ENCODE measurements at regions not wholly inside any gene's neighbourhood (a gene's known extent, or its start where the extent isn't known, plus 50 kb on each side); places are given as distances from the start of the nearest gene placed in this dataset.

DNA sequence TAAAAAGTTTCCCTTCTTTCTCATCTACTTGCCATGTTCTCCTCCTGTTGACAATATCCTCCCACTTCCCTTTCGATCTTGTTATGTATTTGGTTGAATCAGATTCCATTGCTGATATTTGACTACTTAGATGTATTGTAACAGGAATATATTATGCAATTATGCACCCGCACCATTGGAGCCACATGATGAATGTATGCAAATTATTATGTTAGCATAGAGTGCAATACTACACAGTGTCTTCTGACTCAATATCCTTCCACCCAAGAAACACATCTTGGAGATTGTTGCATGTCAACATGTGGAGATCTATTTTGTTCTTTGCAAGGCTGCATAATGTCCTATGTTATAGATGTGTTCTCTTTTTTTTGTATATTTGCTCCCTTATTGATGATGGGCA lies 219.2 kb upstream of the RBFOX1 start:
- TF ChIP-seq CTCF (conservative IDR thresholded peaks at IDR 0.05; ENCODE audit: low read depth, low read length), result no peak
- no peak for DNase-seq (ENCODE audit: low read depth)
- H3K4me3 ChIP-seq (ENCODE audit: low read depth, low read length), result no peak overlapping the region

- H3K4me3 ChIP-seq (ENCODE audit: low read depth, low read length), result no peak overlapping the region
- TF ChIP-seq CTCF (conservative IDR thresholded peaks at IDR 0.05; ENCODE audit: low read depth, low read length), result no peak
- DNase-seq (ENCODE audit: low read depth), result no peak
Observed at GRCh38 chr16:7111265-7111664, 221.4 kb upstream of the RBFOX1 start.

GRCh38 chr16:7107436-7107835 lies 225.2 kb upstream of the RBFOX1 start:
- DNase-seq (ENCODE audit: low read depth), result no peak
- TF ChIP-seq CTCF (conservative IDR thresholded peaks at IDR 0.05; ENCODE audit: low read depth, low read length), result no peak
- H3K4me3 ChIP-seq (ENCODE audit: low read depth, low read length), result no peak overlapping the region

- no peak for TF ChIP-seq CTCF (conservative IDR thresholded peaks at IDR 0.05; ENCODE audit: low read depth, low read length)
Observed at GRCh38 chr16:7103056-7103455, 229.6 kb upstream of the RBFOX1 start.

DNA sequence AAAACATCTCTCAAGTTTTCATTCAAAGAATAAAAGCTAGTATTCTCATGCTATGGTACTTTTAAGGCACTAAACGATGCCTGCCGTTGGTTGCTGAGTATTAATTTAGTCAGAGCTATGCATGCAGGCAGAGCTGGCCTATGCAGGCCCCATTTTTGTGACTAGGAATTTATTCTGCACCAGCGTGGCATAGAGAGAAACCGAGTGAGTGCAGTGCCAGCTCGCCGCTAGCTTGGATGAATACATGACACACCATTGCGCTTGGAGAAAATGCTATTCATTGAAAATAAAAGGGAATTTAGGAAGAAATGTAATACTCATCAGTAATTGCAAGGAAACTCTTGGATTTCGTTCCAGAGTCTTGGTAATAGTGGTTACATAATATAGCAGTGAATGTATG lies 231.6 kb upstream of the RBFOX1 start:
- no peak overlapping the region for H3K4me3 ChIP-seq (ENCODE audit: low read depth, low read length)
- DNase-seq (ENCODE audit: low read depth), result no peak
- TF ChIP-seq CTCF (conservative IDR thresholded peaks at IDR 0.05; ENCODE audit: low read depth, low read length), result no peak

More at GRCh38 chr16:7103056-7103455, 229.6 kb upstream of the RBFOX1 start:
- H3K4me3 ChIP-seq (ENCODE audit: low read depth, low read length), result no peak overlapping the region
- no peak for DNase-seq (ENCODE audit: low read depth)

DNA sequence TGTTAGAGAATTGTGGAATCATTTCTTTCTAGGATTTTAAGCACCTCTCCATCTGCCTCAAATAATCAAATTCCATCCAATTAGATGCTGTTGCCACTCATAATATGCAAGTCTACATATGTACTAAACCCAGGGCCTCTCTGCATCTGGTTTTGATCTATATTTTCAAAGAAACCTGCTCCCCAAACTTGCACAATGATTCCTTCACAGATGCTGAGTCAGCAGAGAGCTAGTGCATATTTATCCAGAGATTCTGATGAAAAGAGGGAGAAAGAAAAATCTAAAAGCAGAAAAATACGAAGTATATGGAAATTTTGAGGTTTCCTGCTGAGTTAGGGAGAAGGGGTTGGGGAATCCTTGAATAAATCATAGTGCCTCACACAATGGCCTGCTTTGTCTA lies 235.1 kb upstream of the RBFOX1 start:
- H3K4me3 ChIP-seq (ENCODE audit: low read depth, low read length), result no peak overlapping the region
- no peak for TF ChIP-seq CTCF (conservative IDR thresholded peaks at IDR 0.05; ENCODE audit: low read depth, low read length)
- no peak for DNase-seq (ENCODE audit: low read depth)

DNA sequence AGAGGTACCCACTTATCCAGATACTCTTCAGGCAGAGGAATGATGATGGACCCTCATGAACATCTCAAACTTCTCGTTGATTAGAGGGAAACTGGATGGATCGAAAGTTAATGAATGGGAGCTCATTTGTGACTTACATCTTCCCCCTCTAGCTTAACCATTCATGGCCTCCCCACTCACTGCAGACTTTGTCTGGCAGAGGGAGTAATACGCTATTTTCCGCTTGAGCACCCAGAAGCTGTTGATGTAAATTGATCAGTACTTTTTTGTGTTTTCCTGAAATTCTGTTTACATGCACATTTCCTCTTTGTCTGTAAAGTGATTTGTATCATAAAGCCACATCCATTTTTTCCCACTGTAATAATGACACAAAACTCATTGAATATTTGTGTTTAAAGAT lies 239.1 kb upstream of the RBFOX1 start:
- H3K4me3 ChIP-seq (ENCODE audit: low read depth, low read length), result no peak overlapping the region
- no peak for TF ChIP-seq CTCF (conservative IDR thresholded peaks at IDR 0.05; ENCODE audit: low read depth, low read length)
- DNase-seq (ENCODE audit: low read depth), result no peak
